DND-41 (cell line): ENCODE measurements at regions not wholly inside any gene's neighbourhood (a gene's known extent, or its start where the extent isn't known, plus 50 kb on each side); places are given as distances from the start of the nearest gene placed in this dataset.
"Not testable (repeated sequence)": the region's sequence is repeated elsewhere in the genome, so short reads cannot be mapped to it uniquely, and the experiment has no call there.

Experiments used
- ATAC-seq: fragments of 200-7000 bp; cut with Tn5 transposase; 3 replicates; pipeline ENCODE4 v1.9.1; 2021; ENCODE audit warnings: low read depth; ENCODE audit not compliant: insufficient read depth
- DNase-seq: peaks from one replicate; pipeline ENCODE4 v3.0.0-alpha.2; 2020
- H2AFZ ChIP-seq: 2 replicates; pipeline ENCODE4 v1.6.0; 2012; ENCODE audit warnings: low read depth, low read length
- H3K27ac ChIP-seq: 2 replicates; pipeline ENCODE4 v1.5.1; 2012; ENCODE audit warnings: low read length, inconsistent platforms
- H3K27me3 ChIP-seq: fragments of 200-600 bp; sonication (generic); 2 replicates; pipeline ENCODE4 v1.6.0; 2012; ENCODE audit warnings: low read length, mild to moderate bottlenecking, inconsistent platforms; ENCODE audit not compliant: insufficient read depth, poor library complexity
- H3K36me3 ChIP-seq: 2 replicates; pipeline ENCODE4 v1.5.1; 2012; ENCODE audit warnings: low read length, inconsistent platforms; ENCODE audit not compliant: insufficient read depth
- H3K4me1 ChIP-seq: 2 replicates; pipeline ENCODE4 v1.5.1; 2012; ENCODE audit warnings: mild to moderate bottlenecking, low read length; ENCODE audit not compliant: insufficient read depth
- H3K4me2 ChIP-seq: 2 replicates; pipeline ENCODE4 v1.6.0; 2012; ENCODE audit warnings: mild to moderate bottlenecking, moderate library complexity, low read length, inconsistent platforms; ENCODE audit not compliant: insufficient read depth
- H3K4me3 ChIP-seq, 2 experiments: fragments of 200-600 bp in 1 of 2; shearing (Covaris generic) in 1 of 2; 2 replicates each; pipeline ENCODE4 v1.5.1; 2012 to 2016; ENCODE audit warnings: inconsistent platforms in 2 of 2, low read length in 2 of 2, mild to moderate bottlenecking in 2 of 2, low read depth in 1 of 2, moderate library complexity in 1 of 2
- H3K79me2 ChIP-seq: 2 replicates; pipeline ENCODE4 v1.6.0; 2012; ENCODE audit warnings: low read length, inconsistent platforms; ENCODE audit not compliant: insufficient read depth
- H3K9ac ChIP-seq: 2 replicates; pipeline ENCODE4 v1.6.0; 2012; ENCODE audit warnings: low read depth, mild to moderate bottlenecking, inconsistent platforms, low read length, moderate library complexity
- H3K9me3 ChIP-seq: 2 replicates; pipeline ENCODE4 v1.5.1; 2012; ENCODE audit warnings: low read length, moderate library complexity, mild to moderate bottlenecking, inconsistent platforms; ENCODE audit not compliant: insufficient read depth, severe bottlenecking
- H4K20me1 ChIP-seq: 2 replicates; pipeline ENCODE4 v1.6.0; 2012; ENCODE audit warnings: low read length; ENCODE audit not compliant: insufficient read depth
- EZH2 ChIP-seq: IDR thresholded peaks from 3 replicates; pipeline ENCODE4 v1.6.1; 2012; ENCODE audit warnings: borderline replicate concordance, low read depth, mild to moderate bottlenecking, moderate library complexity, low read length, inconsistent platforms; ENCODE audit not compliant: severe bottlenecking
- TF ChIP-seq, protein P1 (sequence below): IDR thresholded peaks from 2 replicates; pipeline ENCODE4 v1.5.1; 2012; ENCODE audit warnings: borderline replicate concordance, low read length, moderate library complexity, mild to moderate bottlenecking; ENCODE audit not compliant: poor library complexity, severe bottlenecking; ENCODE audit errors: extremely low read depth

DNA sequence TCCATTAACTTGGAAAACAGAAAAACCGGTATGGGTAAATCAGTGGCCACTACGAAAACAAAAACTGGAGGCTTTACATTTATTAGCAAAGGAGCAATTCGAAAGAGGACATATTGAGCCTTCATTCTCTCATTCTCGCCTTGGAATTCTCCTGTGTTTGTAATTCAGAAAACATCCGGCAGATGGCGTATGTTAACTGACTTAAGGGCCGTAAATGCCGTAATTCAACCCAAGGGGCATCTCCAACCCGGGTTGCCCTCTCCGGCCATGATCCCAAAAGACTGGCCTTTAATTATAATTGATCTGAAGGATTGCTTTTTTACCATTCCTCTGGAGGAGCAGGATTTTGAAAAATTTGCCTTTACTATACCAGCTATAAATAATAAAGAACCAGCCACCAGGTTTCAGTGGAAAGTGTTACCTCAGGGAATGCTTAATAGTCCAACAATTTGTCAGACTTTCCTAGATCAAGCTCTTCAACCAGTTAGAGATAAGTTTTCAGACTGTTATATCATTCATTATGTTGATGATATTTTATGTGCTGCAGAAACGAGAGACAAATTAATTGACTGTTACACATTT lies 160.9 kb downstream of the GPX5 start:
- H3K9me3 ChIP-seq, H3K9ac ChIP-seq, H4K20me1 ChIP-seq, H3K79me2 ChIP-seq, H2AFZ ChIP-seq, H3K36me3 ChIP-seq, ATAC-seq, H3K4me3 ChIP-seq, H3K27ac ChIP-seq, H3K4me2 ChIP-seq, H3K27me3 ChIP-seq: not testable (repeated sequence)
- peak; percentile 54 for DNase-seq
- H3K4me1 ChIP-seq: peaks cover 22% of the 10 kb centered on the region
- TF ChIP-seq, protein P1, sequence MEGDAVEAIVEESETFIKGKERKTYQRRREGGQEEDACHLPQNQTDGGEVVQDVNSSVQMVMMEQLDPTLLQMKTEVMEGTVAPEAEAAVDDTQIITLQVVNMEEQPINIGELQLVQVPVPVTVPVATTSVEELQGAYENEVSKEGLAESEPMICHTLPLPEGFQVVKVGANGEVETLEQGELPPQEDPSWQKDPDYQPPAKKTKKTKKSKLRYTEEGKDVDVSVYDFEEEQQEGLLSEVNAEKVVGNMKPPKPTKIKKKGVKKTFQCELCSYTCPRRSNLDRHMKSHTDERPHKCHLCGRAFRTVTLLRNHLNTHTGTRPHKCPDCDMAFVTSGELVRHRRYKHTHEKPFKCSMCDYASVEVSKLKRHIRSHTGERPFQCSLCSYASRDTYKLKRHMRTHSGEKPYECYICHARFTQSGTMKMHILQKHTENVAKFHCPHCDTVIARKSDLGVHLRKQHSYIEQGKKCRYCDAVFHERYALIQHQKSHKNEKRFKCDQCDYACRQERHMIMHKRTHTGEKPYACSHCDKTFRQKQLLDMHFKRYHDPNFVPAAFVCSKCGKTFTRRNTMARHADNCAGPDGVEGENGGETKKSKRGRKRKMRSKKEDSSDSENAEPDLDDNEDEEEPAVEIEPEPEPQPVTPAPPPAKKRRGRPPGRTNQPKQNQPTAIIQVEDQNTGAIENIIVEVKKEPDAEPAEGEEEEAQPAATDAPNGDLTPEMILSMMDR: peak; percentile 80

DNA sequence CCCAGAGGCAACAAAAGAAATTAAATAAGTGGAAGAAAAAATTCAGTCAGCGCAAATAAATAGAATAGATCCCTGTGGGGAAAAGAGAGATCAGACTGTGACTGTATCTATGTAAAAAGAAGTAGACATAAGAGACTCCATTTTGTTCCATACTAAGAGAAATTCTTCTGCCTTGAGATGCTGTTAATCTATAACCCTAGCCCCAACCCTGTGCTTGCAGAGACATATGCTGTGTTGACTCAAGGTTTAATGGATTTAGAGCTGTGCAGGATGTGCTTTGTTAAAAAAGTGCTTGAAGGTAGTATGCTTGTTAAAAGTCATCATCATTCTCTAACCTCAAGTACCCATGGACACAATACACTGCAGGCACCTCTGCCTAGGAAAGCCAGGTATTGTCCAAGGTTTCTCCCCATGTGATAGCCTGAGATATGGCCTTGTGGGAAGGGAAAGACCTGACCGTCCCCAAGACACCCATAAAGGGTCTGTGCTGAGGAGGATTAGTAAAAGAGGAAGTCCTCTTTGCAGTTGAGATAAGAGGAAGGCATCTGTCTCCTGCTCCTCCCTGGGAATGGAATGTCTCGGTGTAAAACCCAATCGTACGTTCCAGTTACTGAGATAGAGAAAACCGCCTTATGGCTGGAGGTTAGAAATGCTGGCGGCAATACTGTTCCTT lies 161.8 kb downstream of the GPX5 start:
- not testable (repeated sequence) for H3K79me2 ChIP-seq, H4K20me1 ChIP-seq, H3K4me2 ChIP-seq, H3K27ac ChIP-seq, H2AFZ ChIP-seq, H3K4me3 ChIP-seq, ATAC-seq, H3K9ac ChIP-seq, H3K9me3 ChIP-seq, H3K36me3 ChIP-seq, DNase-seq, H3K27me3 ChIP-seq
- peaks cover 14% of the 10 kb centered on the region for H3K4me1 ChIP-seq

DNA sequence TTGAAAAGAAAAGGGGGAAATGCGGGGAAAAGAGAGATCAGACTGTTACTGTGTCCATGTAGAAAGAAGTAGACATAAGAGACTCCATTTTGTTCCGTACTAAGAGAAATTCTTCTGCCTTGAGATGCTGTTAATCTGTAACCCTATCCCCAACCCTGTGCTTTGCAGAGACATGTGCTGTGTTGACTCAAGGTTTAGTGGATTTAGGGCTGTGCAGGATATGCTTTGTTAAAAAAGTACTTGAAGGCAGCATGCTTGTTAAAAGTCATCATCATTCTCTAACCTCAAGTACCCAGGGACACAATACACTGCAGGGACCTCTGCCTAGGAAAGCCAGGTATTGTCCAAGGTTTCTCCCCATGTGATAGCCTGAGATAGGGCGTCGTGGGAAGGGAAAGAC lies 166.3 kb downstream of the GPX5 start:
- H3K27me3 ChIP-seq: peaks cover 16% of the 10 kb centered on the region
- H3K9me3 ChIP-seq, H3K4me1 ChIP-seq, H3K4me3 ChIP-seq, H3K36me3 ChIP-seq, H3K4me2 ChIP-seq, H3K9ac ChIP-seq, H4K20me1 ChIP-seq, H3K79me2 ChIP-seq, H3K27ac ChIP-seq, H2AFZ ChIP-seq, DNase-seq, ATAC-seq: not testable (repeated sequence)

DNA sequence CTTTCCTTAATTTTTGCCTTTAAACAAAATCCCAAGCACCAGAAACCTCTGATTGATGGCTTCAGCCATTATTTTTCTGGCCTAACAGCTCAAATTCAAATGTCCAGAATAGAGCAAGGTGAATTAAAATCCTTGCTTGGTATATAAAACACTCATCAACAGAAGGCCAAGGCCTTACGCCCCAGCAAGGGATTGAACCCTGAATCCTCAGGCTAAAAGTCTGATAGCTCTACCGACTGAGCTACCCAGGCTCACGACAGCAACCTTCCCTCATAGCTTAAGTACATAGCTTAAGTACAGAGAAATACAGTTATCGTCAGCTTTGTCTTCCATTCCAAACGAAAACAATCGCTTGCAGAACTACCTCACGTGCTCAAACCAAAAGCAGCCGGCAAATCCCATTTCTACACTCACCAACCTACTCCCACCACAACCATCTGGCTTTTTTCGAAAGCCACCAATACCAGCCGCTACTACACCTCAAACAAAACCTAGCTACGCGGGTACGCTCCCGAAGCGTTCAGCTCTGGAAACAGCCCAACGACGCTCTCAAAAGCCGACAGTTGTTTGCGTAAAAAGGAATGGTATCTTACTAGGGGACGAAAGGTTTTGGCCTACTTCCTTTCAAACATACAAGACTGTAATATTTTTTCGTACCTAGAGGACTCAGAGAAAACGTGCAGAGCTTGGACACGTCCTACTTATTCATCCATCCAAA lies 167.5 kb downstream of the GPX5 start:
- Histone ChIP-seq H3K27ac (no peak overlapping the region), H3K4me2 (no peak overlapping the region), H3K9ac (no peak overlapping the region), H3K9me3 (no peaks in the 10 kb centered on the region), H3K36me3 (no peaks in the 10 kb centered on the region), H2AFZ (no peak overlapping the region), H3K4me3 (no peak overlapping the region), H4K20me1 (no peaks in the 10 kb centered on the region), H3K4me1 (no peaks in the 10 kb centered on the region), H3K27me3 (peaks cover 17% of the 10 kb centered on the region), H3K79me2 (no peaks in the 10 kb centered on the region)
- no peak for ATAC-seq
- DNase-seq: no peak
- TF ChIP-seq, protein P1: no peak
- TF ChIP-seq EZH2: no peak
